SK-N-SH (cell line): ENCODE measurements at regions not wholly inside any gene's neighbourhood (a gene's known extent, or its start where the extent isn't known, plus 50 kb on each side); places are given as distances from the start of the nearest gene placed in this dataset.

Experiments used
- CTCF ChIP-seq: fragments of 200-600 bp; sonication (generic); IDR thresholded peaks from 2 replicates; pipeline ENCODE4 v1.6.1; 2017; ENCODE audit warnings: antibody characterized with exemption, mild to moderate bottlenecking, moderate library complexity
- JUND ChIP-seq: IDR thresholded peaks from 2 replicates; pipeline ENCODE4 v1.4.0; 2012

- TF ChIP-seq CTCF (no peak), JUND (no peak)
Measured at GRCh38 chr17:77560381-77560780, 398.1 kb upstream of the TNRC6C start.
